GM19324 (cell line): ENCODE measurements at regions not wholly inside any gene's neighbourhood (a gene's known extent, or its start where the extent isn't known, plus 50 kb on each side); places are given as distances from the start of the nearest gene placed in this dataset.
"Not testable (repeated sequence)": the region's sequence is repeated elsewhere in the genome, so short reads cannot be mapped to it uniquely, and the experiment has no call there.

Source experiments
- ATAC-seq: cut with Tn5 transposase; IDR thresholded peaks from one replicate; pipeline ENCODE4 v1.9.1; 2021; ENCODE audit warnings: mild to moderate bottlenecking, moderate library complexity; ENCODE audit not compliant: unreplicated experiment, low FRiP score

DNA sequence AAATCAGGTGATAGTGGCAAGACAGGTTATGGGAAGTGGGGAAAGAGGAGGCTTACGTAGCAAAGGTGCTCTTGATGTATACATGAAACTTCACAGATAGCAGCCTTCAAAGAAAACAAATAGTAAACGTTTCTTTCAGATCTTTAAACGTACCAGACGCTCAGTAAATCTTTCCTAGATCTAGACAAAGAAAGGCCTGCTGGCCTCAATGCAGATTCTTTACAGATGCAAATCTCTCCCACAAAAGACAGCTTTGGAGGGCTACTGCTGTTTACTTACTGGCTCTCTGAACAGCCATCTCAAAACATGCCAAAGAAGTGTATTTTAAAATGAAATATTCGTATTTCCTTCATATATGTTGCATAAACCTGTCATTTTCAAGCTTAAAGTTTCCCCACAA, 1279.9 kb upstream of the NRXN1 start:
- no peak for ATAC-seq

DNA sequence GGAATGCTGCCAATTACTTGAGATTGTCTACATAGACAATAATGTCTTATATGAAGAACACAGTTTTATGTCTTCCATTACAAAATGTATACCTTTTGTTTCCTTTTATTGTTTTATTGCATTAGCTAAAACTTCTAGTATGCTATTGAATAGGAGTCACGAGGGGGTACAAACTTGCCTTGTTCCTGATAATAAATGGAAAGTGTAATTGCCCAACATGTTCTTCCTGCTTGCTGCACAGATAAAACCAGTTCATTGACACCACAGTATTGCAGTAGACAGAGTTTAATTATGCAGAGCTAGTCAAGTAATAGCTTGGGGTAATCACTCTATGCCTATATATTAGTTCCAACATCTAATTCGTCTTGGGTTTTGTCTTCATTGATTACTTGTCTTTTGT, 1276.2 kb upstream of the NRXN1 start:
- ATAC-seq, result no peak

DNA sequence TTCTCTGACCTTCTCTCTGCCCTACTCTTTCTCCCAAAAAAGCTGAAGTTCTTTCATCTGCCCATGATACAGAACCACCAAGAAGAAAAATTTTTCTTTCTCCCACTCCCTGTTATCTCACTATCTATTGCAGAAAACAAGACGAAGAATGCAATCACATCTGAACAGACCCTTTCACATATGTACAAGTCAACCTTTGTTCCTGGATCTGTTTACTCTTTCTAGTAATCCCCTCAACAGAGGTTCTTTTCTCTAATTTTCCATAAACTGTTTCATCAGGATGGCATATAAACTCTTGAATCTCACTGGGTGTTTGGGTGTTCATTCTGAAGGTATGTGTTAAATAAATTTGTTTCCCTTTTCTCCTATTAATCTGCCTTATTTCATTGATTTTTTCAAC, 1262.7 kb upstream of the NRXN1 start:
- no peak for ATAC-seq

DNA sequence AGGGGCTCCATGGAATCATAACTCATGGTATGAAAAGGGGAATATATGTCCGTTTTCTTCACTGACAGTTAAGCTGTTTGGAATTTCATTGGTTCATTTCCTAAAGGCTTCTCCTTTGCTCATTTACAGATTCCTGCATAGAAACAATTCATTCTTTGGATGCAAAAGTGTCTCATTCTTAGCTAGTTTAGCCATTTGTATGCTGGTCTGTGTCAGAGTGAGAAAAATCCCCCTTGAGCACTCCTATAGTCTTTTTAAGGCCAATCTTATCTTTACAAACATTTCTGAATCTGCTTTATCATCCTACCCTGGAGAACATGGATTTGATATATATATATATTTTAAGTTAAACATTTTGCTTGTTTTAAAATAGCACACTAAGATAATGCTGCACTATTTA, 1260.9 kb upstream of the NRXN1 start:
- no peak for ATAC-seq

DNA sequence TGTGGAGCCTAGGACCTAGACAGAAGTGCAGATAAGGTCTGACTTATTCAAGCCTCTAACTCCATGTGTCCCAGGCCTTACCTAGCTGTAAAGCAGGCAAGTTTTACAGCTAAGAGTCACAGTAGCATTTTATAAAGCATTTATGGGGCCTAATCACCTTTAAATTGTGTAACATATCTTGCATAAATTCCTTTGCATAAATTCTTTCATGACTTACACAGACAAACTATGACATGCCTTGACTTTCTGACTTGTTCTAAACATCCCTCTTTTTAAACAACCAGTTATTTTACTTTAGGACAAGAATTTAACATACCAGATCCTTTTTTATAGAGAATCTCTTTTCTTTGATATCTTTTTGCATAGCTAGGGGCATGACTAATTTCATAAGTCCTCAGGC, 1257.8 kb upstream of the NRXN1 start:
- ATAC-seq, result no peak

DNA sequence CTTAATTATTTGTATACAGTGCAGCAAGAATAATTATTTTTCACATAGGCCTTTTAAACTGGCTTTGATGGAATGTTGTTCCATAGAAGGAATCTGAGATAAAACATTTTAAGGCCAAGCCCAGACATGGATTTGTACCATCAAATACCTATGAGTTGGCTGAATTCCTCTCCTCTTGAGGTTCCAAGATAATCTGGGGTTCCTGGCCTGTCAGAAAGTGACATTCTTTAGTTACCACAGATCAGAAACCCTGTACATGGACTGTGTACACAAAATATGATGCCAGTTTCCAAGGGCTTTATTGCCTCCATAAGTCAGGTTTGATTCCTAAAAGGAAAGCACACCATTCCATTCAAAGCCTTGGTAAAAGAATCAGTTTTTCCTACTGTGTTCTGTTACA, 1256.7 kb upstream of the NRXN1 start:
- ATAC-seq, result no peak

DNA sequence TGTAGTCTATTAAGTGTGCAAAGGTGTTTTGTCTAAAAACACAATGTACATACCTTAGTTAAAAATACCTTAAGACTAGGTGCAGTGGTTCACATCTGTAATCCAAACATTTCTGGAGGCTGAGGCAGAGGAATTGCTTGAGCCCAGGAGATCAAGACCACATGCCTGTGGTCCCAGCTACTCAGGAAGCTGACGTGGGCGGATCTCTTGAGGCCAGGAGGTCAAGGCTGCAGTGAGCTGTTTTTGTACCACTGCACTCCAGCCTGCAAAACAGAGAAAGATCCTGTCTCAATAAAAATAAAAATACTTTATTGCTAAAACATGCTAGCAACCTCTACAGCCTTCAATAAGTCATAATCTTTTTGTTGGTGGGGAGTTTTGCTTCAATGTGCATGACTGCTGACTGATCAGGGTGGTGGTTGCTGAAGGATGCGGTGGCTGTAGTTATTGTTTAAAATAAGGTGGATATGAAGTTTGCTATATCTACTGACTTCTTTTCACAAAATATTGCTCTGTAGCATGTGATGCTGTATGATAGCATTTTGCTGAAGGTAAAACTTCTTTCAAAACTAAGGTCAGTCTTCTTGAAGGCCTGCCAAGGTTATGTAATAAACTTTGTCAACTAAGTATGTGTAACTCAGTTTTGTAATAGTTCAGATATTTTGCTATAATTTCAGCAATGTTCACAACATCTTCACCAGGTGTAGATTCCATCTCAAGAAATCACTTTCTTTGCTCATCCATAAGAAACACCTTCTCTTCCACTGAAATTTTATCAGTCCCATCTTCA, 1238.0 kb upstream of the NRXN1 start:
- ATAC-seq, result no peak

DNA sequence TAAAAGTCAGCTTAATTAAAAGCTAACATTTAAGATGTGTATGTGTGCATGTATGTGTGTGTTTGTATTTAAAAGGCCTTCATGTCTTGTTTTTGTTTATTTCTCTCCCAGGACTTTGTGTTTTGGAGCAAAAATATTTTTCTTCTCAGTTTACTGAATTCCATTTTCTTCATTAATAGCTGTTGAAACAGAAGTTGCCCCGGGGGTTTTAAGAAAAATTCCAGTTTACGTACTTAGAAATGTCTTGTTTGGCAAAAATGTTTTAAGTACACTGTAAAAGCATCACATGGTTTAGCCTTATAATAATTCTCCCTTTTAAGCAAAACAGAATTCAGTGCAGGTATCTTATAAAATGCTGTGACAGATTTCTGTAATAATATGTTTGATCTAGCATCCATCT, 1233.0 kb upstream of the NRXN1 start:
- ATAC-seq, result no peak

DNA sequence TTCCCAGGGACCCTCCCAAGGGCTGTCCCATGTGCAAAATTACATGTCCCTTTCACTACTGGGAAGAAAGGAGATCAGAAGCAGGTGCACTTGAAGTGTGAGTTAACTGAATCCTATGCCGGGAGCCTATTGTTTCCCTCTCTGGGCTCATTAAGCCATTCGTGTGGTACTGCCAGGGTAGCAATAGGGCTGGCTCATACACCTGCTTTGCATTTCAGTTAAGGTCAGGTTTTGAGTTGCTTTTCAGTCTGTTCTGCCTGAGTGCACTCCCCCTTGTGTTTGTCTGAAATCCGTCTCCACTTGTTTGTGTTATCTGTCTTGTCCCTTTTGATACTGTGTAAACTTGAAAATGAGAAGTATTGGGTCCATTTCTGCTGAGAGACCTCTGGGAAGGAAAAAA, 1232.6 kb upstream of the NRXN1 start:
- ATAC-seq, result no peak

DNA sequence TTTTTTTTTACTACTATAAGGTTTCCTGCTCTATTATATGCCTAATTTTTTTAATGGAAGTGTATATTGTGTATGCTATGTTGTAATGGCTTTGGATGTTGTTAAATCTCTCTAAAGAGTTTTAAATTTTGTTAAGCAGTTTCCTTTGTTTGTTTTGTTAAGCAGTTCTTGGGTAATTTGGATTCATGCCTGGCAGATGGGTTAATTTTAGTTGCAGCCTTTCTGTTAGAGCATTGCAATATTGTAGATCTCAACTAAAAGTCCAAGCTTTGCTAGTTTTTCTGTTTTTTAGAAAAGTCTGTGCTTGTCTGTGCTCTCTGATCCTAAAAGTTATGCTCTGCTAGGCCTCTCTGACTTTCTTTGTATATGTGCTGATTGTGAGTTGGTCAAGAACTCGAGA, 1229.0 kb upstream of the NRXN1 start:
- ATAC-seq, result no peak

DNA sequence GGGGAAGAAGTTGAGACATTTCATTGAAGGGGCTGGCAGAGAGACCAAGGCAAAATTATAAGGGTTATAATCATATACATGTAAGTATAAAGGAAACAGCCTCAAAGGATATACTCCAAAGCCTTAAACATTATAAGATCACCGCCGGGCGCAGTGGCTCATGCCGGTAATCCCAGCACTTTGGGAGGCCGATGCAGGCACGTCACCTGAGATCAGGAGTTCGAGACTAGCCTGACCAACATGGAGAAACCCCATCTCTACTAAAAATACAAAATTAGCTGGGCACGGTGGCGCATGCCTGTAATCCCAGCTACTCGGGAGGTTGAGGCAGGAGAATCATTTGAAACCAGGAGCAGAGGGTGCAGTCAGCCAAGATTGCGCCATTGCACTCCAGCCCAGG, 1227.0 kb upstream of the NRXN1 start:
- ATAC-seq, result not testable (repeated sequence)

DNA sequence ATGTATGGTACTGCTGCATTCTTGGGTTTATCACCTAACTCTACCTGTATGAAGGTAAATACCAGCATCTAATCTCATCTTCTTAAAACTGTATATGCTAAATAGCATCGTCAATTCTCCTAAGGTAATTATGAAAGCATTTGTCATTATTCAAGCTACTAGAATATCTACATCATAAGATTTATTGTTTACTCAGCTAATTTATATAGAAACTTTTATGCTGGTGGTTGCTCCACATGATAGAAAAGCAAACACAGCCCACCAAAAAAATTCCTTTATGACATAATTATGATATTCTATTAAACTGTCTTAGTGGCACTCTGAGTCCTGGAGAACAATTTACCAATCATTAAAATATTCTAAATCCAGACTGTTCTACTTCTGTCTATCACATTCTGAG, 1226.1 kb upstream of the NRXN1 start:
- no peak for ATAC-seq

DNA sequence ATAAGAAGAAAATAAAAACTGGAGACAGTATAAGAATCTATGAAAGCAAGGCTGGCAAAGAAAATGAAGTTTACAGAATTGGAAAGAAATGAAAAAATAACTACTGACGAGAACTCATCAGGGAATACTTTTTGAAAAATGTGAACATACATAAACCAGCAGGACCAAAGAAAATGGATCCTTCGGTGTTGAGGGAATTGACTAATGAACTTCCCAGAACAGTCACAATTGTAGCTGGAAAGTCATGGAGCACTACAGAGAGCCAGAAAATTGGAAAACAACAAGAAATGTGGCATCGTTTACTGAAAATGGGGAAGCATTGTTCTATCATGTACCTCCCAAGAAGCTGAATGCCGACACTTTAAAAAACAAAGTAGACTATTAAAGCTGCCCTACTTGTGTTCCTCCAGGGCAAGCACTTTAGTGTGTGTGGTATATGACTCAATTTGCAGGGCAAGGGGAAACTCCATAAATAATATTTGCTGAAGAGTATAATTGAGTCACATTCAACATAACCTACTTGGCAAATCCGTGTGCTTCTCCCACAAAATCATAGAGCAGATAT, 1221.6 kb upstream of the NRXN1 start:
- ATAC-seq, result no peak

DNA sequence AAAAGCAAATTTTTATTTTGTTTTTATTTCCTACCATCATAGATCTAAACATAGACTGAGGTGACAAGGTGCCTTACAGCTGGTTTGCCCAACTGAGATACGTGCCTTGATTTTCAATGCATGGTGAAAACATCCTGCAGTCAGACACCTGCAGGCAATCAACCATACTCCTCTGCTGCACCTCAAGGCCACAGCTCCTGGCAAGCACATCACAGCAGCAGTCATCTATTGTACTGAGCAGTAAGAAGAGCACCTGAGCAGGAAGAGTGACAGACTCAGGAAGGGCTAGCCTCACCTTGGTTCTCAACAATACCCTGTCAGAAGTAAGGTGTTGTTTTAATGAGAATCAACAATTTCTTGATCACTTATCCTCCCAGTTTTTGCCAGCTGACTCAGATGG, 1206.8 kb upstream of the NRXN1 start:
- no peak for ATAC-seq

DNA sequence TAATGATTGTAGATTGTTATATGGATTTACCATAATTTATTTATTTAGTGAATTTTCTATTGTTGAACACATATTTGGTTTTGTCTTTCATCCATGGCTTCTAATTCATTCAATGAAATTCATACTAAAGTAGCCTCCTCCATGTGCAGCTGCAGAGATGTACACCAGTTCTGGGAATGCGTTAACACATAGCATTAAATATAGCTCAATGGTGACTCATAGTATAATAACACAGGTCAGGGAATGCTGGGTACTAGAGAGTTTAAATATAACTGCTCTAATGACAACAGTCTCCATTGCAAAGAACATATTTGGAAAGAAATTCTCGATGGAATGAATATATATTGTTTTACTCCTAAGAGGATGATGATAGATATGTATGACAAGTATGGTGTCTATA, 1190.2 kb upstream of the NRXN1 start:
- no peak for ATAC-seq

DNA sequence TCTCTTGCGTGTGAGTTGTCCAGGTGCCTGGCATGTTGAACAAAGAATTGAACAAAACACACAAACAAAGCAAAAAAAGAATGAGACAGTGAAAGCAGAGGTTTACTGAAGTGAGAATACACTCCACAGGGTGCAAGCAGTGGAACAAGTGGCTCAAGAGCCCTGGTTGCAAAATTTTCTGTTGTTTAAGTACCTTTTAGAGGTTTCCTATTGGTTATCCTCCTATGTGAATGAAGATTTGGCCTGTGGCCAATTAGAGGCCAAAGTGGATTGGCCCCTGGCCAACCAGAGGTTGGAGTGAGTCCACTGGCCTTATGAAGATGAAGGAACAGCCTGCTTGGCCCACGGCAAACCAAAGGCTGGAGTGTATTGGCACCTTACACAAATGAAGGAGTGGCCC, 1188.5 kb upstream of the NRXN1 start:
- no peak for ATAC-seq

DNA sequence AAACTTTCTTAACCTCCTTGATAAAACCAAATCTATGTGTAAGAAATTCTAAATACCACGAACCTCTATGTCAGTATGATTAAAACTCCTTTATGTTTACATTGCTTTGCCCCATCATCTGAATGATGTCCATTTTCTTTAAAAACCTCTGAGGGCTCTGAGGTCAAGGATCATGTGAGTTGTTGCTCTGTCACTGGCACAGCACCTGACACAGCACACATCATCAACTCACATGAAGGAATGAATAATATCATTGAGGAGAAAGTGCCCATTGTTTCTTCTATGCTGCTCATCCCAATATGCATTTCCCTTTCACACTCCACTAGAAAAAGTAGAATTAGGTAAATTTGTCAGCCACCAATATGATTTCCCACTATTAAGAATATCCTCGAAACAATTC, 1178.7 kb upstream of the NRXN1 start:
- ATAC-seq, result no peak

DNA sequence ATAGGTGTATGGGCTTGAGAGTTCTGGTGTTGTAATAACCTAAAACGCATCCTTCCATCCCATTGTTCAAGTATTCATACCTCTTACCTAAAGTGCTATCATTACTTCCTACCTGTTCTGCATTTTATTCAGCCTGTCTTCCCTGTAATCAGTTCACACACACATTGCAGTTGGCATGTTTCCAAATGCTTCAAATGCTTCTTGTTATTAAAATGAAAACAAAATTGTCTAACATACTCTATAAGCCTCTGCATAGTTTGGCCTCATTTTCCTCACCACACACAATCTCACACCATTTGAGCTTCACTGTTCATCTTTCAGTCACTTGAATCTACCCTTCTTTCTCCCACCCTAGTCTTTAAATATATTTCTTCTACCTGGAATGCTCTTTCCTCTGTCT, 1178.2 kb upstream of the NRXN1 start:
- no peak for ATAC-seq

DNA sequence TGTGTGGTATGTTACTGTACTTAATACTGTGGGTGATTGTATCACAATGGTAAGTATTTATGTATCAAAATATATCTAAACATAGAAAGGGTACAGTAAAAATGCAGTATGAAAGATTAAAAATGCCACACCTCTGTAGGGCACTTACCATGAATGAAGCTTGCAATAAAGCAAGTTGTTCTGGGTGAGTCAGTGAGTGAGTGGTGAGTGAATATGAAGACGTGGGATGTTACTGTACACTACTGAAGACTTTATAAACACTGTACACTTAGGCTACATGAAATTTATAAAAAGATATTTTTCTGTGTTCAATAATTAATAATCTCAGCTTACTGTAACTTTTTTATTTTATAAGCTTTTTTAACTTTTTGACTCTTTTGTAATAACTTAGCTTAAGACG, 1162.4 kb upstream of the NRXN1 start:
- ATAC-seq, result no peak

DNA sequence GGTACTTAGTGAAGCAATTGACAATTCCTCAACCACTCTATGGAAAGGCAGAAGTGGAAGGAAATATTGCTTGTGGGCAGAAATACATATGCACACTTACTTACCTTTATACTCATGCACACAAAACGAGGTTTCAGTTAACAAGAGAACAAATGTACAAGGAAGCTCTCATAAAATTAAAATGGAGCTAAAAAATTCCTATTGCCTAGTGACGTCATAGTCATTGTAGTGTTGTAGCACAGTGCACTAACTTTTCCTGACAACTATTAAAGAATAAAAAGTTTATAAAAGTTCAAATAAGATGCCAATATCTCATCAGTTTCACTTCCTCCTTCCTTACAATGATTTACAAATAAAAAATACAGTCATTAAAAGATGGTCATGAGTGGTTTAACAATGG, 1161.9 kb upstream of the NRXN1 start:
- ATAC-seq, result no peak

DNA sequence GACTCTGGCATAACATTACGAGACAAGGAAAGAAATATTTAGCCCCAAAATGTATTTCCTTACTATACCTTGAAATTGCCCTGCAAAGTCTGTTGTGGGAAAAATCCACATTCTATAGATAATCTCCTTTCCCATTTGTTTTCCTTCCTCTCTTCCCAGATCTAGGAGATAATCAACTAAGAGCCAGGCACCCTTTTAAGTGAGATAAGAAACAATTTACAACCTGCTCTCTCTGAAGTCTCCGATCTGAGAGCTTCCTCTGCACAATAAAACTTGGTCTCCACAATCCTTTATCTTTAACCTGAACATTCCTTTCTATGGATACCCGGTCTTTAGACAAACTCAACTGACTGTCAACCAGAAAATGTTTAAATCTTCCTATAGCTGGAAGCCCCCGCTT, 1160.7 kb upstream of the NRXN1 start:
- ATAC-seq, result no peak

DNA sequence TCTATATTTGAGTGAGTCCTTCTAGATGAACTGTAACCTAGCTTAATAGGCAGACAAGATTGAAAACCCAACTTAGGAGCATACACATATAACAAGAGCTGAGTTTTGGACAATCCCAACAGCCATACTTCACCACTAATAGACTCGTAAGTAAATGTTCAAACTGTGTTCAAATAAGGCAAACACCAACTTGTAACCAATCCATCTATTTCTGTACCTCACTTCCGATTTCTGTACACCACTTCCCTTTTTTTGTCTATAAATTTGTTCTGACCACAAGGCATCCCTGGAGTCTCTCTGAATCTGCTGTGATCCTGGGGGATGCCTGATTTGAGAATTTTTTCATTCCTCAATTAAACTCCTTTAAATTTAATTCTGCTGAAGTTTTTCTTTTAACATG, 1149.1 kb upstream of the NRXN1 start:
- ATAC-seq, result no peak

DNA sequence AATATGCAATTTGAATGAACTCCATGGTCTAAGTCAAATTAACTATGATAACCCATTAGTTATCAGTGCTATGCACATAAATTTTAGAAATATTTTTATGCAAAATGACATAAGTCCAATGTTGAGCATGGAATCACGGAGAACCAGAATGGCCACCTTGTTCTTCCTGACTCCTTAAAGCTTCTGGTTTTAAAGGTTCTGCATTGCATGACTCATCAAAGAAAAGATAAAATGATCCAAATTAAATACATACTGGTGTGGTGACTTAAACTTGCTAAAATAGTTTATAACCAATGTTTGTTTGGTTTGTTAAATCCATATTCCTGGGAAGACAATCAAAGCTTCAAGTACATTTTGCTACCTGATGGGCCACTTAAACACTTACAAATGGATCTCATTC, 1146.9 kb upstream of the NRXN1 start:
- ATAC-seq, result no peak
